Esophagus muscularis mucosa (tissue), 4 donors: ENCODE measurements at regions not wholly inside any gene's neighbourhood (a gene's known extent, or its start where the extent isn't known, plus 50 kb on each side); places are given as distances from the start of the nearest gene placed in this dataset.
A peak's percentile ranks its signal among the peaks of the same experiment; 100 is the strongest.

Source experiments
- DNase-seq: peaks from one replicate; pipeline ENCODE4 v3.0.0-alpha.2; 2017; ENCODE audit errors: extremely low spot score
- H3K27ac ChIP-seq, 4 donors: fragments of 200-600 bp; sonication (generic); replicated peaks in 1 of 4; 1 replicate in 3 of 4; 2 replicates in 1 of 4; pipeline ENCODE4 v1.5.1; 2016 to 2019; ENCODE audit warnings: mild to moderate bottlenecking in 1 of 4
- H3K27me3 ChIP-seq, 4 donors: fragments of 200-600 bp; sonication (generic); one replicate each; pipeline versions ENCODE4 v1.5.1 to v1.6.0; 2016 to 2019
- H3K36me3 ChIP-seq, 4 donors: fragments of 200-600 bp; sonication (generic); one replicate each; pipeline ENCODE4 v1.5.1; 2016 to 2019
- H3K4me1 ChIP-seq, 4 donors: fragments of 200-600 bp; sonication (generic); one replicate each; pipeline ENCODE4 v1.5.1; 2016 to 2019
- H3K4me3 ChIP-seq, 4 donors: fragments of 200-600 bp; sonication (generic); 1 replicate in 2 of 4; 2 replicates in 2 of 4; pipeline ENCODE4 v1.5.1; 2016 to 2019; ENCODE audit warnings: mild to moderate bottlenecking in 4 of 4, moderate library complexity in 1 of 4
- H3K9me3 ChIP-seq, 4 donors: fragments of 200-600 bp; sonication (generic); 1 replicate in 3 of 4; 2 replicates in 1 of 4; pipeline ENCODE4 v1.5.1; 2016 to 2019
- EP300 ChIP-seq: sonication (generic); formaldehyde crosslinking; IDR thresholded peaks from one replicate; pipeline ENCODE4 v1.6.1; 2017; ENCODE audit warnings: antibody characterized with exemption
- POLR2A ChIP-seq: fragments of 450-650 bp; IDR thresholded peaks from one replicate; pipeline ENCODE4 v1.6.1; 2017; ENCODE audit warnings: antibody characterized with exemption, moderate library complexity, mild to moderate bottlenecking, low read depth
- POLR2AphosphoS5 ChIP-seq, 2 donors: sonication (generic); formaldehyde crosslinking; IDR thresholded peaks; one replicate each; pipeline ENCODE4 v1.6.1; 2017; ENCODE audit warnings: antibody characterized with exemption in 2 of 2
- WGBS: methylation state at CpG from one replicate; pipeline ENCODE4 v1.1.5; 2018; 5-methylcytosine and 5-hydroxymethylcytosine counted together
- intact Hi-C: fragments of 100-400 bp; cut with DNase I; formaldehyde crosslinking; loops from one replicate; pipeline ENCODE4 v1.15.1; 2023
- TF ChIP-seq, protein P1 (sequence below), 3 experiments: fragments of 200-600 bp in 2 of 3; fragments of 450-650 bp in 1 of 3; sonication (generic) in 2 of 3; IDR thresholded peaks; one replicate each; pipeline ENCODE4 v1.5.1; 2017 to 2019; ENCODE audit warnings: antibody characterized with exemption in 3 of 3, mild to moderate bottlenecking in 2 of 3, moderate library complexity in 1 of 3

- H3K27ac ChIP-seq, result no peak overlapping the region
- TF ChIP-seq, protein P1, sequence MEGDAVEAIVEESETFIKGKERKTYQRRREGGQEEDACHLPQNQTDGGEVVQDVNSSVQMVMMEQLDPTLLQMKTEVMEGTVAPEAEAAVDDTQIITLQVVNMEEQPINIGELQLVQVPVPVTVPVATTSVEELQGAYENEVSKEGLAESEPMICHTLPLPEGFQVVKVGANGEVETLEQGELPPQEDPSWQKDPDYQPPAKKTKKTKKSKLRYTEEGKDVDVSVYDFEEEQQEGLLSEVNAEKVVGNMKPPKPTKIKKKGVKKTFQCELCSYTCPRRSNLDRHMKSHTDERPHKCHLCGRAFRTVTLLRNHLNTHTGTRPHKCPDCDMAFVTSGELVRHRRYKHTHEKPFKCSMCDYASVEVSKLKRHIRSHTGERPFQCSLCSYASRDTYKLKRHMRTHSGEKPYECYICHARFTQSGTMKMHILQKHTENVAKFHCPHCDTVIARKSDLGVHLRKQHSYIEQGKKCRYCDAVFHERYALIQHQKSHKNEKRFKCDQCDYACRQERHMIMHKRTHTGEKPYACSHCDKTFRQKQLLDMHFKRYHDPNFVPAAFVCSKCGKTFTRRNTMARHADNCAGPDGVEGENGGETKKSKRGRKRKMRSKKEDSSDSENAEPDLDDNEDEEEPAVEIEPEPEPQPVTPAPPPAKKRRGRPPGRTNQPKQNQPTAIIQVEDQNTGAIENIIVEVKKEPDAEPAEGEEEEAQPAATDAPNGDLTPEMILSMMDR (IDR thresholded peaks at IDR 0.05), result no peak
- TF ChIP-seq EP300, result no peak
- TF ChIP-seq POLR2A, result no peak
- TF ChIP-seq POLR2AphosphoS5 (IDR thresholded peaks at IDR 0.05), result no peak
- 75% methylated on average over 4 of the region's 4 CpGs for WGBS
- no peaks in the 10 kb centered on the region for H3K9me3 ChIP-seq
- H3K27me3 ChIP-seq, result no peaks in the 10 kb centered on the region
- H3K4me1 ChIP-seq, result no peaks in the 10 kb centered on the region
- no peak for DNase-seq
- no peak overlapping the region for H3K4me3 ChIP-seq
- no peaks in the 10 kb centered on the region for H3K36me3 ChIP-seq
- intact Hi-C loops, result no loop called here
These were observed 456.6 kb downstream of the ARHGEF28 start for GRCh38 chr5:74082512-74083055.

DNA sequence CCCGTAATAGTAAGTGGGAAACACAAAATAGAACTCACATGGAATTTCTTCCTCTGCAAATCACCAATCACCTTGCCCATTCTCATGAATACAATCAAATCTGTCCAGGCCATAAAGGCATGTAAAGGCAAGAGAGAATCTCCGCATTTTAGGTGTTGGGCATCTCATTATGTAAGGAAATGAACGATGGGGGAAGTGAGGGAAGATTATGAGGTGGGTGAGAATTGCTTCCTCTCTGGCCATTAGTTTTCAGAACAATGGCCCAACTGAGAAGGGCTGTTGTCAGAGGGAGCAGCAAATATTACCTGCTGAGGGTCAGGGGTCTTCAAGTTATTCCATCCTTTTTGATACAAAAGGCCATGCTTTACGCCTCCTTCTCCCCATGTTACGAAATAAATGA is 455.1 kb downstream of the ARHGEF28 start:
- Histone ChIP-seq H3K9me3 (no peaks in the 10 kb centered on the region), H3K36me3 (no peaks in the 10 kb centered on the region), H3K4me3 (no peak overlapping the region), H3K27me3 (no peaks in the 10 kb centered on the region), H3K27ac (no peak overlapping the region), H3K4me1 (no peaks in the 10 kb centered on the region)
- peak; percentile 57 for DNase-seq
- TF ChIP-seq, protein P1 (IDR thresholded peaks at IDR 0.05), result no peak
- TF ChIP-seq POLR2A (no peak), POLR2AphosphoS5 (IDR thresholded peaks at IDR 0.05) (no peak), EP300 (no peak)
- 80% methylated on average over 5 of the region's 5 CpGs for WGBS
- intact Hi-C loops, result no loop called here

DNA sequence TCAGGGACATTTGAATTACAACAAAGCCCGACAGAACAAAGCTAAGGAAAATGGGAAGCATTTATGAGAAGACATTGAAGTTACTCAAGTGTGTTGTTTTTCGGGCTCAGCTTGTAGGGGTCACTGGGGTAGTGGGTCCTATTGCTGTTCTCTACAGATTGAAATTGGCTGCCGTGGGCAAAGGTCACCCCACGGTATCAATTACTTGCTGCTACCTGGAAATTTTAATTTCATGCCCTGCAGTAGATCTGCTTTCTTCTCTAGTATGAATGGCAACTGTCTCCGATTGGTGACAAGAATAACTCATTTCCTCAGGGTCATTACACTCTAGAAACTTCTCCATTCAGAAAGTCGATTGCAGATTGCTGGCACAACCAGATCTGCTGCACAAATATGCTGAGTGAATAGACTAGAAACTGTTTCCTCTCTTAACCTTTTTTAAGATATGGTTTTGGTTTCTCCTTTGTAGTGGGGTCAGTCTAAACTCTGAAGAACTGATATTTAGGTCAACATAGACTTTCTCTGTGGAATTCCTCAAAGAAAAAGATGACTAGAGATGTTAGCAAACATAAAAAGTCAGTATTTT is 454.1 kb downstream of the ARHGEF28 start:
- DNase-seq, result peak; percentile 45
- Histone ChIP-seq H3K36me3 (no peaks in the 10 kb centered on the region), H3K4me1 (no peaks in the 10 kb centered on the region), H3K4me3 (no peak overlapping the region), H3K27ac (no peak overlapping the region), H3K27me3 (no peaks in the 10 kb centered on the region), H3K9me3 (no peaks in the 10 kb centered on the region)
- intact Hi-C loops, result no loop called here
- TF ChIP-seq, protein P1 (IDR thresholded peaks at IDR 0.05), result no peak
- TF ChIP-seq POLR2A, result no peak
- no peak for TF ChIP-seq EP300
- no peak for TF ChIP-seq POLR2AphosphoS5 (IDR thresholded peaks at IDR 0.05)
- 90% methylated on average over 6 of the region's 6 CpGs for WGBS

DNA sequence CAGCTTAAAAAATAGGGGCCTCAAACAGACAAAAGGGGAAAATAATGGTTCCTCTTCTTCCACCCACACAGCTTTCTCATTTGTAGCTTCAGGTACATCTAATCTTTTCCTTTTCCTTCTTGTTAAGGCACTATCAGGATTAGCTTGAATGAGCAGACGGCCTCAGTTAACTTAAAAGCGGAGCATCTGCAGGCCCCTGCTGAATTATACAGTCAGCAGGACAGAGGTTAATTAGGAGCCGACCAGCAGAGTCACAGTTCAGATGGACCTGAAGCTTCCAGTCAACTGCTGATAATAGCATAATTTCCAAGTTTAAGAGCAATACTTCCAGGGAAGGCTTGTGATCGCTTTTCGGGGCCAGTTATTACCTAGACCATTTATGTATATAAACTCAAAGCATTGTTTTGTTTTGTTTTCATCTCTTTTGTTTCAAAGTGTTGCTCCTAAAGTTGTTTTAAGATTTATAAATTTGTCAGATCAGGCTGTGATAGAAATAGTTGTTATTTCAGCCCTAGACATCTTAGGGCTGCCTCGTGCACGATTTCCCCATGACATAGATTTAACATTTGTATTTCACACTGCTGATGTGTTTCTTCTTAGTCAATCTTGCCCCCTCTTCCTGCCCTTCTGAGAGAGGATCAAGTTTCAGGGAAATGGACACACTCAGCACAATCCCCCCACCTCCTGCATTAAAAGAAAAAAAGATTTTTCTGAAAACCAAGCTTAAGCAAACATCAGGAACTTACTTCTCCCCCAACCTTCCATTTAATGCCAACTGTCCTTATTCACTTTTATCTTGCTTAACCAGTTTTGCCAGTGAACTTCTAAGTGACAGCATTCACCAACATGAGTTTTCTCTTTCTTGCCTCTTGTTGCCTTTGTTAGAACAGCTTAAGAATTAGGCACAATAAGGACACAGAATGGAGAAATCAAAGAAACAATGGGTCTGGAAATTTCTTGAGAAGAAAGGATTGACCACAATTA is 449.8 kb downstream of the ARHGEF28 start:
- Histone ChIP-seq H3K4me3 (no peak overlapping the region), H3K4me1 (no peaks in the 10 kb centered on the region), H3K27me3 (no peaks in the 10 kb centered on the region), H3K27ac (no peak overlapping the region), H3K36me3 (no peaks in the 10 kb centered on the region), H3K9me3 (no peaks in the 10 kb centered on the region)
- DNase-seq, result no peak
- 79% methylated on average over 7 of the region's 7 CpGs for WGBS
- TF ChIP-seq EP300 (no peak), POLR2A (no peak), POLR2AphosphoS5 (IDR thresholded peaks at IDR 0.05) (no peak)
- TF ChIP-seq, protein P1 (IDR thresholded peaks at IDR 0.05), result no peak
- intact Hi-C loops, result no loop called here
